HL-60 (cell line): ENCODE measurements at regions not wholly inside any gene's neighbourhood (a gene's known extent, or its start where the extent isn't known, plus 50 kb on each side); places are given as distances from the start of the nearest gene placed in this dataset.

Experiments used
- DNase-seq, 2 experiments: peaks; one replicate each; pipeline ENCODE4 v3.0.0-alpha.2; 2010 to 2020; ENCODE audit warnings: low read depth in 1 of 2, low spot score in 1 of 2
- H3K27ac ChIP-seq: fragments of 250-450 bp; sonication (Bioruptor Pico); replicated peaks from 2 replicates; pipeline ENCODE4 v1.5.1; 2020; ENCODE audit warnings: mild to moderate bottlenecking, moderate library complexity
- H3K27me3 ChIP-seq: fragments of 250-450 bp; sonication (Bioruptor Pico); 2 replicates; pipeline ENCODE4 v1.5.1; 2021; ENCODE audit warnings: mild to moderate bottlenecking, moderate library complexity; ENCODE audit not compliant: insufficient read depth, poor library complexity, severe bottlenecking
- H3K4me3 ChIP-seq: replicated peaks from 2 replicates; pipeline ENCODE4 v1.5.1; 2011; ENCODE audit warnings: mild to moderate bottlenecking, control low read depth, low read length; ENCODE audit not compliant: insufficient read depth
- GABPA ChIP-seq: IDR thresholded peaks from 2 replicates; pipeline ENCODE4 v1.6.1; 2012; ENCODE audit warnings: low read depth
- POLR2AphosphoS5 ChIP-seq: IDR thresholded peaks from 2 replicates; pipeline ENCODE4 v1.6.1; 2012; ENCODE audit warnings: low read depth
- SPI1 ChIP-seq: IDR thresholded peaks from 2 replicates; pipeline ENCODE4 v1.6.1; 2012; ENCODE audit warnings: low read depth, mild to moderate bottlenecking, borderline replicate concordance
- TF ChIP-seq, protein P1 (sequence below): IDR thresholded peaks from one replicate; pipeline ENCODE4 v1.5.1; 2011; ENCODE audit warnings: low read length, control low read depth, inconsistent platforms; ENCODE audit not compliant: insufficient read depth
- TF ChIP-seq, protein P2 (sequence below): IDR thresholded peaks from 2 replicates; pipeline ENCODE4 v1.6.1; 2012; ENCODE audit warnings: low read depth; ENCODE audit not compliant: insufficient replicate concordance

DNA sequence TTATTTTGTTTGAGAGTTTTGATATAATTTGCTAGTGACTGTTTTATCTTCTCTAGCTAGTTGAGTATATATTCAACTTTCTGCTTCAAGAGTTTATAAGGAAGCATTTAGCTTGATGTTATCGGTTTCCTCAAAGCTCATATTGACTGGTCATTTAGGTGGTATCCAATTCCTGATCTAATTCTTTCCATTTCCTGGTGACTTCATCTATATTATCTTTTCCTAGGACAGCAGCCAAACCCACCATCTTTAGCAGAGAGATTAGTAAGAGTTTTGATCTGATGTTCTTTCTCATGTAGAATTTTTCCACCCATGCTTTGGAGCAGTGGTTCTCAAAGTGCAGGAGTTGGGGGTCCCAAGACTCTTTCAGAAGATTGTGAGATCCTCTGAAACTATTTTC is 148.6 kb upstream of the STT3B start:
- TF ChIP-seq POLR2AphosphoS5 (no peak), SPI1 (no peak), GABPA (no peak)
- TF ChIP-seq, protein P1, sequence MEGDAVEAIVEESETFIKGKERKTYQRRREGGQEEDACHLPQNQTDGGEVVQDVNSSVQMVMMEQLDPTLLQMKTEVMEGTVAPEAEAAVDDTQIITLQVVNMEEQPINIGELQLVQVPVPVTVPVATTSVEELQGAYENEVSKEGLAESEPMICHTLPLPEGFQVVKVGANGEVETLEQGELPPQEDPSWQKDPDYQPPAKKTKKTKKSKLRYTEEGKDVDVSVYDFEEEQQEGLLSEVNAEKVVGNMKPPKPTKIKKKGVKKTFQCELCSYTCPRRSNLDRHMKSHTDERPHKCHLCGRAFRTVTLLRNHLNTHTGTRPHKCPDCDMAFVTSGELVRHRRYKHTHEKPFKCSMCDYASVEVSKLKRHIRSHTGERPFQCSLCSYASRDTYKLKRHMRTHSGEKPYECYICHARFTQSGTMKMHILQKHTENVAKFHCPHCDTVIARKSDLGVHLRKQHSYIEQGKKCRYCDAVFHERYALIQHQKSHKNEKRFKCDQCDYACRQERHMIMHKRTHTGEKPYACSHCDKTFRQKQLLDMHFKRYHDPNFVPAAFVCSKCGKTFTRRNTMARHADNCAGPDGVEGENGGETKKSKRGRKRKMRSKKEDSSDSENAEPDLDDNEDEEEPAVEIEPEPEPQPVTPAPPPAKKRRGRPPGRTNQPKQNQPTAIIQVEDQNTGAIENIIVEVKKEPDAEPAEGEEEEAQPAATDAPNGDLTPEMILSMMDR = no peak
- TF ChIP-seq, protein P2, sequence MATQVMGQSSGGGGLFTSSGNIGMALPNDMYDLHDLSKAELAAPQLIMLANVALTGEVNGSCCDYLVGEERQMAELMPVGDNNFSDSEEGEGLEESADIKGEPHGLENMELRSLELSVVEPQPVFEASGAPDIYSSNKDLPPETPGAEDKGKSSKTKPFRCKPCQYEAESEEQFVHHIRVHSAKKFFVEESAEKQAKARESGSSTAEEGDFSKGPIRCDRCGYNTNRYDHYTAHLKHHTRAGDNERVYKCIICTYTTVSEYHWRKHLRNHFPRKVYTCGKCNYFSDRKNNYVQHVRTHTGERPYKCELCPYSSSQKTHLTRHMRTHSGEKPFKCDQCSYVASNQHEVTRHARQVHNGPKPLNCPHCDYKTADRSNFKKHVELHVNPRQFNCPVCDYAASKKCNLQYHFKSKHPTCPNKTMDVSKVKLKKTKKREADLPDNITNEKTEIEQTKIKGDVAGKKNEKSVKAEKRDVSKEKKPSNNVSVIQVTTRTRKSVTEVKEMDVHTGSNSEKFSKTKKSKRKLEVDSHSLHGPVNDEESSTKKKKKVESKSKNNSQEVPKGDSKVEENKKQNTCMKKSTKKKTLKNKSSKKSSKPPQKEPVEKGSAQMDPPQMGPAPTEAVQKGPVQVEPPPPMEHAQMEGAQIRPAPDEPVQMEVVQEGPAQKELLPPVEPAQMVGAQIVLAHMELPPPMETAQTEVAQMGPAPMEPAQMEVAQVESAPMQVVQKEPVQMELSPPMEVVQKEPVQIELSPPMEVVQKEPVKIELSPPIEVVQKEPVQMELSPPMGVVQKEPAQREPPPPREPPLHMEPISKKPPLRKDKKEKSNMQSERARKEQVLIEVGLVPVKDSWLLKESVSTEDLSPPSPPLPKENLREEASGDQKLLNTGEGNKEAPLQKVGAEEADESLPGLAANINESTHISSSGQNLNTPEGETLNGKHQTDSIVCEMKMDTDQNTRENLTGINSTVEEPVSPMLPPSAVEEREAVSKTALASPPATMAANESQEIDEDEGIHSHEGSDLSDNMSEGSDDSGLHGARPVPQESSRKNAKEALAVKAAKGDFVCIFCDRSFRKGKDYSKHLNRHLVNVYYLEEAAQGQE = no peak
- no peak overlapping the region for H3K27ac ChIP-seq
- H3K4me3 ChIP-seq = no peak overlapping the region
- no peaks in the 10 kb centered on the region for H3K27me3 ChIP-seq
- no peak for DNase-seq

DNA sequence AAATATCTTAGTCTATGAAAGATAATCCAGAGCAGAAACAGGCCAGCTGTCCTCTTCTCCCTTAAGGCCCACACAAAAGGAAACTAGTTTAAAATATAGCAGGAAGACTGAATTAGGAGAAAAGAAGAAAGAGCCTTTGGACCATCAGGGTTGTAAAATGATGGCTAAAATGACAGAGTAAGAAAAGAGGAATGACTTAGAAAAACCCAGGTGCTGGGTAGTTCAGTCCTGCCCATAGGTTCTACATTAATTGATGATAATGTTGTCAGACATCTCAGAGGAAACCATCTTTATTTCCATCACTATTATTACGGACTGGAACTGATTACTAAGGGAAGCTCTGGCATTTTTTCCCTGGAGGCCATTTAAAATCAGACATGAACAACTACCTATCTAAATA is 142.8 kb upstream of the STT3B start:
- DNase-seq = no peak
- Histone ChIP-seq H3K27ac (no peak overlapping the region), H3K4me3 (no peak overlapping the region), H3K27me3 (no peaks in the 10 kb centered on the region)
- TF ChIP-seq, protein P1 = no peak
- TF ChIP-seq, protein P2 = no peak
- no peak for TF ChIP-seq SPI1
- TF ChIP-seq GABPA = no peak
- TF ChIP-seq POLR2AphosphoS5 = no peak

DNA sequence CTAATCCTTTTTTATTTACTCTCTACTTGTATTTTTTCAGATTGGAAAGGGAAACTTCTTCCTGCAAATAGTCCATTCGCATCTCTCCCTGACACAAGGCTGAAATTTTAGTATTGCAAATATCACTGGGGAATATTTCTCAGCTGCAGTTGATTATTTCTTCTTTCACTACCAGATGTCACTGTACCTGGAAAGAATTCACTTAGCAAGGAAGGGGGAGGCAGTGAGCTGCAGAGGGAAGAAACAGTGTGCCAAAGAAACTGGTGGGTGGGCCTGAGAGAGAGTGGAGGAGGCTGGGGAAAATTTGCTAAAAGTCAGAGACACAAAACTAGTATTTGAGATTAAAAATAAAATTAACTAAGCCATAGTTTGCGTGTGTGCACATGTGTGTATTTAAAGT is 142.3 kb upstream of the STT3B start:
- DNase-seq = no peak
- TF ChIP-seq POLR2AphosphoS5 = no peak
- no peak for TF ChIP-seq GABPA
- TF ChIP-seq, protein P1 = no peak
- TF ChIP-seq, protein P2 = no peak
- no peak for TF ChIP-seq SPI1
- no peak overlapping the region for H3K27ac ChIP-seq
- H3K27me3 ChIP-seq = no peaks in the 10 kb centered on the region
- H3K4me3 ChIP-seq = no peak overlapping the region
